ENCODE measurements at regions not wholly inside any gene's neighbourhood (a gene's known extent, or its start where the extent isn't known, plus 50 kb on each side); places are given as distances from the start of the nearest gene placed in this dataset.

- TF ChIP-seq IKZF2 (IDR thresholded peaks at IDR 0.05): no peak
- no peak for TF ChIP-seq ZSCAN29 (IDR thresholded peaks at IDR 0.05)
- TF ChIP-seq YBX1 (IDR thresholded peaks at IDR 0.05): no peak
- TF ChIP-seq MTA3 (IDR thresholded peaks at IDR 0.05; ENCODE audit: borderline replicate concordance, low read length): no peak
- no peak for TF ChIP-seq E2F4 (IDR thresholded peaks at IDR 0.05; ENCODE audit: low read depth, low read length)
- no peak for TF ChIP-seq RBBP5 (conservative IDR thresholded peaks at IDR 0.05)
- no peak for TF ChIP-seq KLF5 (IDR thresholded peaks at IDR 0.05; ENCODE audit: partially characterized antibody)
- no peak for TF ChIP-seq PKNOX1 (IDR thresholded peaks at IDR 0.05)
Measured at GRCh38 chr13:74869846-74870245, 612.1 kb downstream of the TBC1D4 start (continued).

- no peaks in the 10 kb centered on the region for H3K4me1 ChIP-seq (ENCODE audit: control insufficient read depth, insufficient read depth, low read length)
- H3K79me2 ChIP-seq (ENCODE audit: control insufficient read depth, insufficient read depth, low read length): no peaks in the 10 kb centered on the region
- no peak overlapping the region for H3K4me3 ChIP-seq
- ATAC-seq (no peak), DNase-seq (ENCODE audit: low read depth, low spot score) (no peak), FAIRE-seq (no peak)
- ChIA-PET POLR2A (no interaction called here), RAD21 (ENCODE audit: unreplicated experiment) (no interaction called here), SMC1A (ENCODE audit: uncharacterized antibody, unreplicated experiment) (no interaction called here), CTCF (no interaction called here)
- intact Hi-C loops (cut with micrococcal nuclease; ENCODE audit: unreplicated experiment) (no loop called here), in situ Hi-C loops (cut with MboI) (no loop called here)
- no TSS peak for BruUV-seq (replicated peaks)
- H3K36me3 ChIP-seq (ENCODE audit: control insufficient read depth in 2 of 2, insufficient read depth in 2 of 2, low read length in 1 of 2): no peaks in the 10 kb centered on the region
- no peak overlapping the region for H3K9ac ChIP-seq (ENCODE audit: control insufficient read depth, insufficient read depth, low read length)
- H4K20me1 ChIP-seq (ENCODE audit: control insufficient read depth, insufficient read depth): no peaks in the 10 kb centered on the region
- no peak for TF ChIP-seq CBX3 (IDR thresholded peaks at IDR 0.05; ENCODE audit: borderline replicate concordance, low read depth)
- no peak for TF ChIP-seq KDM1A (IDR thresholded peaks at IDR 0.05; ENCODE audit: borderline replicate concordance)
- no peak overlapping the region for H2AFZ ChIP-seq (ENCODE audit: control insufficient read depth, low read depth, low read length)
- no peak overlapping the region for H3K27ac ChIP-seq (ENCODE audit: control insufficient read depth, insufficient read depth)
- H3K27me3 ChIP-seq (replicated peaks in 1 of 2; ENCODE audit: control insufficient read depth in 2 of 2, insufficient read depth in 2 of 2, low read length in 1 of 2): no peaks in the 10 kb centered on the region
- no peaks in the 10 kb centered on the region for H3K9me3 ChIP-seq (replicated peaks; ENCODE audit: control insufficient read depth, insufficient read depth, low read length)
- no peak overlapping the region for H3K4me2 ChIP-seq (ENCODE audit: control insufficient read depth, insufficient read depth)
Measured at GRCh38 chr13:74868049-74868448, 613.9 kb downstream of the TBC1D4 start.
